ENCODE measurements at regions not wholly inside any gene's neighbourhood (a gene's known extent, or its start where the extent isn't known, plus 50 kb on each side); places are given as distances from the start of the nearest gene placed in this dataset.
A peak's percentile ranks its signal among the peaks of the same experiment; 100 is the strongest.

GRCh38 chr3:66738625-66739365, 238.0 kb upstream of the LRIG1 start:
- H3K36me3 ChIP-seq (ENCODE audit: control insufficient read depth, insufficient read depth, low read length) = no peaks in the 10 kb centered on the region
- H3K4me3 ChIP-seq (ENCODE audit: low read length) = no peak overlapping the region
- no peak overlapping the region for H3K27ac ChIP-seq (ENCODE audit: low read length)
- WGBS (ENCODE audit: insufficient coverage) = no CpG with 5 or more reads among the region's 7 CpGs
- peaks cover 9% of the 10 kb centered on the region for H3K4me1 ChIP-seq (ENCODE audit: control insufficient read depth, insufficient read depth, low read length)
- H3K27me3 ChIP-seq (ENCODE audit: control insufficient read depth, insufficient read depth, low read length) = no peaks in the 10 kb centered on the region
- peak; percentile 24 for DNase-seq
- no peaks in the 10 kb centered on the region for H3K9me3 ChIP-seq (replicated peaks; ENCODE audit: control insufficient read depth, low read depth, low read length)

- no peak overlapping the region for H3K4me3 ChIP-seq (ENCODE audit: low read length)
- H3K27me3 ChIP-seq (ENCODE audit: control insufficient read depth, insufficient read depth, low read length) = no peaks in the 10 kb centered on the region
- H3K9me3 ChIP-seq (replicated peaks; ENCODE audit: control insufficient read depth, low read depth, low read length) = no peaks in the 10 kb centered on the region
- H3K27ac ChIP-seq (ENCODE audit: low read length) = no peak overlapping the region
- WGBS (ENCODE audit: insufficient coverage) = 73% methylated on average over 2 of the region's 4 CpGs
- H3K36me3 ChIP-seq (ENCODE audit: control insufficient read depth, insufficient read depth, low read length) = no peaks in the 10 kb centered on the region
- H3K4me1 ChIP-seq (ENCODE audit: control insufficient read depth, insufficient read depth, low read length) = peaks cover 9% of the 10 kb centered on the region
- no peak for DNase-seq
Measured at GRCh38 chr3:66740260-66740659, 239.4 kb upstream of the LRIG1 start.

GRCh38 chr3:66744521-66744920, 243.7 kb upstream of the LRIG1 start:
- H3K4me3 ChIP-seq (ENCODE audit: low read length) = no peak overlapping the region
- H3K4me1 ChIP-seq (ENCODE audit: control insufficient read depth, insufficient read depth, low read length) = peaks cover 15% of the 10 kb centered on the region
- no CpG with 5 or more reads among the region's 1 CpG for WGBS (ENCODE audit: insufficient coverage)
- DNase-seq = no peak
- H3K27ac ChIP-seq (ENCODE audit: low read length) = no peak overlapping the region
- H3K27me3 ChIP-seq (ENCODE audit: control insufficient read depth, insufficient read depth, low read length) = no peaks in the 10 kb centered on the region
- H3K9me3 ChIP-seq (replicated peaks; ENCODE audit: control insufficient read depth, low read depth, low read length) = no peaks in the 10 kb centered on the region
- no peaks in the 10 kb centered on the region for H3K36me3 ChIP-seq (ENCODE audit: control insufficient read depth, insufficient read depth, low read length)

DNA sequence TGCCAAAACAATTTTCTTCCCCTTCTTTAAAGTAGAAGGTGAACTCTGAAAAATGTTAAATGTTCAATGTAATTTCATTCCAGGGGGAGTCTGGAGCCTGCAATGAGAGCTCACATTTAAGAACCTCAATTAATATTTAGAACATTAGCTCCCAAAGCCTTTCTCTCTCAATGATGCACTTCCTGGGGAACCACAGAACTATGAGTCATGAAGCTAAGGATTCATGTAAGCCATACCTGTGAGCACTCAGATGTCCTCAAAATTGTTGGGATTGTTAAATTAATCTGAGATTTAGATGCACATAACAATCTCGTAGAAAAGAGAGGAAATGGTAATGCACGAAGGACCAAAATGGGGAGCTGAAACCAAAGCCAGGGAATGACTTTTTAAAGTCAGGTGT, 244.2 kb upstream of the LRIG1 start:
- no peak overlapping the region for H3K4me3 ChIP-seq (ENCODE audit: low read length)
- DNase-seq = no peak
- H3K27ac ChIP-seq (ENCODE audit: low read length) = no peak overlapping the region
- H3K4me1 ChIP-seq (ENCODE audit: control insufficient read depth, insufficient read depth, low read length) = peaks cover 15% of the 10 kb centered on the region
- 60% methylated on average over 1 of the region's 2 CpGs for WGBS (ENCODE audit: insufficient coverage)
- H3K27me3 ChIP-seq (ENCODE audit: control insufficient read depth, insufficient read depth, low read length) = no peaks in the 10 kb centered on the region
- no peaks in the 10 kb centered on the region for H3K36me3 ChIP-seq (ENCODE audit: control insufficient read depth, insufficient read depth, low read length)
- no peaks in the 10 kb centered on the region for H3K9me3 ChIP-seq (replicated peaks; ENCODE audit: control insufficient read depth, low read depth, low read length)

DNA sequence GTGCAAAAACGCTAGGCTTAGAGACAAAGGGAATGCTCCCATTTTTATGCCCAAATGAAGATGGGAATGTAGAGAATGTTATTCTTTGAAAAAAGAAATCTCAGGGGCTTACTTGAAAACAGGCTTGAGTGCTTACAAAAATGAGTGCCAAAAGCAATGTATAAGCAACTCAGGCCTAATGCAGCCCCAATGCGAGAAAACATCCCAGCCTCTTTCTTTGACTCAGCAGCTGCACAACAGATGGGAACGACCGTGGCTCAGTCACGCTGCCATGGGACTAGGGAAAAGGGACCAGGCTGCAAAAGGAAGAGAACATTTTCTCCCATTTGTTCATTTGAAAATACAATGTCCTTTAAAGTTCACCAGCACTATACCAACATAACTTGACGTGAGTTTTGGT, 246.4 kb upstream of the LRIG1 start:
- H3K4me3 ChIP-seq (ENCODE audit: low read length) = no peak overlapping the region
- WGBS (ENCODE audit: insufficient coverage) = 25% methylated on average over 2 of the region's 6 CpGs
- peak; percentile 74 for DNase-seq
- no peaks in the 10 kb centered on the region for H3K9me3 ChIP-seq (replicated peaks; ENCODE audit: control insufficient read depth, low read depth, low read length)
- H3K27ac ChIP-seq (ENCODE audit: low read length) = peak overlapping the region; percentile 63
- H3K36me3 ChIP-seq (ENCODE audit: control insufficient read depth, insufficient read depth, low read length) = no peaks in the 10 kb centered on the region
- peaks cover 15% of the 10 kb centered on the region for H3K4me1 ChIP-seq (ENCODE audit: control insufficient read depth, insufficient read depth, low read length)
- H3K27me3 ChIP-seq (ENCODE audit: control insufficient read depth, insufficient read depth, low read length) = no peaks in the 10 kb centered on the region

- no peaks in the 10 kb centered on the region for H3K36me3 ChIP-seq (ENCODE audit: control insufficient read depth, insufficient read depth, low read length)
- 27% methylated on average over 2 of the region's 4 CpGs for WGBS (ENCODE audit: insufficient coverage)
- H3K27me3 ChIP-seq (ENCODE audit: control insufficient read depth, insufficient read depth, low read length) = no peaks in the 10 kb centered on the region
- peak overlapping the region; percentile 60 for H3K27ac ChIP-seq (ENCODE audit: low read length)
- no peak overlapping the region for H3K4me3 ChIP-seq (ENCODE audit: low read length)
- peaks cover 15% of the 10 kb centered on the region for H3K4me1 ChIP-seq (ENCODE audit: control insufficient read depth, insufficient read depth, low read length)
- DNase-seq = peak; percentile 28
- H3K9me3 ChIP-seq (replicated peaks; ENCODE audit: control insufficient read depth, low read depth, low read length) = no peaks in the 10 kb centered on the region
Measured at GRCh38 chr3:66747696-66748095, 246.9 kb upstream of the LRIG1 start.

DNA sequence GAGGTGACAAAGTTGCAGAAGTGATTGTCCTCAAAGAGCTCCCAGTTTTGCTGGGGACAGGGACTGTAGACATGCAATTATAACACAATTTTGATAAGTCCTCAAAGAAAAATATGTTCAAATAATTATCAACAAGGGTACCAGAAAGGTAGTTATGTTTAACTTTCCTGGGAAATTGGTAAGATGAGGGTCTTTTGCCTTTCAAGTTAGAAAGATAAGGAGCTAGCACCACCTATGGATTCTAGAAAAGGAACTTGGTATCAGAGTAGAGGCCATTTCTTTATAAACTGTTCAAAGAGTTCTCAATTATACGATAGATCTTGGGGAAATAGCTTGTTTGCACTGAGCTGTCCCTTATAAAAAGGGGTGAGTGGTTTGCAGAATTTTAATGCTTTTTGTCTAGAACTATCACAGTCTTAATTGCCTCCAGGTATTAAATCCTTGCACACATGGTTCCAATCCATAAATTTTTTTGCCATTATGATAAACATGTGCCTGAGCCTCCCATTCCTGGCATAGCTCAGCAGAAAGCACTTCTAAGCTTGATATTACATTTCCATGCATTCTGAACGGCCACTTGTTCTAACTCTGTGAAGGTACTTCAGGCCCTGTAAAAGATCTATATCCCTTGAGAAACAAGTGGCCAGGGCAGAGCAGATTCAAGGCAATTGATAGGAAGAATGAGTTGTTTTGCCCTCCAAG, 247.5 kb upstream of the LRIG1 start:
- H3K9me3 ChIP-seq (replicated peaks; ENCODE audit: control insufficient read depth, low read depth, low read length) = no peaks in the 10 kb centered on the region
- H3K4me3 ChIP-seq (ENCODE audit: low read length) = no peak overlapping the region
- WGBS (ENCODE audit: insufficient coverage) = no CpG with 5 or more reads among the region's 2 CpGs
- no peak for DNase-seq
- no peaks in the 10 kb centered on the region for H3K27me3 ChIP-seq (ENCODE audit: control insufficient read depth, insufficient read depth, low read length)
- no peak overlapping the region for H3K27ac ChIP-seq (ENCODE audit: low read length)
- H3K36me3 ChIP-seq (ENCODE audit: control insufficient read depth, insufficient read depth, low read length) = no peaks in the 10 kb centered on the region
- peaks cover 15% of the 10 kb centered on the region for H3K4me1 ChIP-seq (ENCODE audit: control insufficient read depth, insufficient read depth, low read length)

- Histone ChIP-seq H3K4me3 (ENCODE audit: low read length) (no peak overlapping the region), H3K27ac (ENCODE audit: low read length) (no peak overlapping the region), H3K4me1 (ENCODE audit: control insufficient read depth, insufficient read depth, low read length) (peaks cover 15% of the 10 kb centered on the region), H3K9me3 (replicated peaks; ENCODE audit: control insufficient read depth, low read depth, low read length) (no peaks in the 10 kb centered on the region), H3K36me3 (ENCODE audit: control insufficient read depth, insufficient read depth, low read length) (no peaks in the 10 kb centered on the region), H3K27me3 (ENCODE audit: control insufficient read depth, insufficient read depth, low read length) (no peaks in the 10 kb centered on the region)
- 100% methylated on average over 1 of the region's 3 CpGs for WGBS (ENCODE audit: insufficient coverage)
- DNase-seq = no peak
Measured at GRCh38 chr3:66751842-66752241, 246.3 kb upstream of the KBTBD8 start.

DNA sequence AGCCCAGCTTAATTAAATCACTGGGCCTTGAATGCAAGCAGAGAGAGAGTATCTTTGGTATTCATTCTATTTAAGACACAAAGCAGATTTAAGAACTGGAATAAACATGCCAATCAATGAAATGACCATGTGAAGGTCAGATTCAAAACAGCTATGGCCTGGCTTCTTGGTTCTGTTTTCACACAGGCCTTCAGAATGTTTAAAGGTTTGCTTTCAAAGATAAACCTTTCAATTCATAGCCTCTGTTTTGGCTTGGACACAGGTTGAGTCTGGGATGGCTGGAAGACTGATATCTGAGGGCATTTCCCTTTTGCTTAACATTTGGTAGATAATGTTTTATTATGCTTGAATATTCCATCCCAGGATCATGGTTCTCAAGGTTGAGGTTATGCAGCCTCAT, 244.4 kb upstream of the KBTBD8 start:
- no peak for DNase-seq
- no peaks in the 10 kb centered on the region for H3K36me3 ChIP-seq (ENCODE audit: control insufficient read depth, insufficient read depth, low read length)
- no peak overlapping the region for H3K4me3 ChIP-seq (ENCODE audit: low read length)
- H3K27me3 ChIP-seq (ENCODE audit: control insufficient read depth, insufficient read depth, low read length) = no peaks in the 10 kb centered on the region
- H3K9me3 ChIP-seq (replicated peaks; ENCODE audit: control insufficient read depth, low read depth, low read length) = no peaks in the 10 kb centered on the region
- peaks cover 2% of the 10 kb centered on the region for H3K4me1 ChIP-seq (ENCODE audit: control insufficient read depth, insufficient read depth, low read length)
- H3K27ac ChIP-seq (ENCODE audit: low read length) = no peak overlapping the region

- no peaks in the 10 kb centered on the region for H3K27me3 ChIP-seq (ENCODE audit: control insufficient read depth, insufficient read depth, low read length)
- no peak overlapping the region for H3K27ac ChIP-seq (ENCODE audit: low read length)
- H3K9me3 ChIP-seq (replicated peaks; ENCODE audit: control insufficient read depth, low read depth, low read length) = no peaks in the 10 kb centered on the region
- no peaks in the 10 kb centered on the region for H3K4me1 ChIP-seq (ENCODE audit: control insufficient read depth, insufficient read depth, low read length)
- DNase-seq = no peak
- WGBS (ENCODE audit: insufficient coverage) = 96% methylated on average over 6 of the region's 7 CpGs
- no peaks in the 10 kb centered on the region for H3K36me3 ChIP-seq (ENCODE audit: control insufficient read depth, insufficient read depth, low read length)
- H3K4me3 ChIP-seq (ENCODE audit: low read length) = no peak overlapping the region
Measured at GRCh38 chr3:66754613-66755012, 243.5 kb upstream of the KBTBD8 start.

All from muscle of leg (tissue), 3 donors.